CD4-positive, alpha-beta T cell (primary cell): ENCODE measurements at regions not wholly inside any gene's neighbourhood (a gene's known extent, or its start where the extent isn't known, plus 50 kb on each side); places are given as distances from the start of the nearest gene placed in this dataset.

ENCODE experiments used
- ATAC-seq: fragments of 200-7000 bp; cut with Tn5 transposase; one replicate; pipeline ENCODE4 v1.10.0; 2022; ENCODE audit warnings: mild to moderate bottlenecking; ENCODE audit not compliant: poor library complexity
- CTCF ChIA-PET: fragments of 350-600 bp; sonication (Branson Sonifier 250); formaldehyde crosslinking; loops from one replicate; lab custom pipeline; 2021; ENCODE audit warnings: antibody characterized with exemption, inconsistent platforms; lab: Charles Lee
- POLR2A ChIA-PET: fragments of 350-600 bp; sonication (Branson Sonifier 250); formaldehyde crosslinking; loops from one replicate; lab custom pipeline; 2021; ENCODE audit warnings: antibody characterized with exemption, inconsistent platforms; lab: Charles Lee
- DNase-seq, 14 experiments: peaks; one replicate each; pipeline ENCODE4 v3.0.0-alpha.2; 2013 to 2020; ENCODE audit warnings: mixed read lengths in 2 of 14
- H3K27ac ChIP-seq, 2 donors: one replicate each; pipeline versions ENCODE4 v1.5.1 to v1.7.0; 2013; ENCODE audit warnings: low read length in 2 of 2, low read depth in 1 of 2, mild to moderate bottlenecking in 1 of 2
- H3K27me3 ChIP-seq, 2 experiments: 1 replicate in 1 of 2; 2 replicates in 1 of 2; pipeline versions ENCODE4 v1.6.1 to v1.7.0; 2013; ENCODE audit warnings: low read length in 2 of 2, control low read depth in 1 of 2, mild to moderate bottlenecking in 1 of 2, moderate library complexity in 1 of 2; ENCODE audit not compliant: insufficient read depth in 2 of 2, control insufficient read depth in 1 of 2
- H3K36me3 ChIP-seq: one replicate; pipeline ENCODE4 v1.6.1; 2013; ENCODE audit warnings: low read length, control low read depth; ENCODE audit not compliant: insufficient read depth
- H3K4me1 ChIP-seq: one replicate; pipeline ENCODE4 v1.6.1; 2013; ENCODE audit warnings: low read length, control low read depth; ENCODE audit not compliant: insufficient read depth
- H3K4me3 ChIP-seq: one replicate; pipeline ENCODE4 v1.5.1; 2013; ENCODE audit warnings: mild to moderate bottlenecking, low read length, moderate library complexity
- H3K9me3 ChIP-seq, 2 experiments: 1 replicate in 1 of 2; 2 replicates in 1 of 2; pipeline versions ENCODE4 v1.6.1 to v1.7.0; 2013; ENCODE audit warnings: low read length in 2 of 2, mild to moderate bottlenecking in 2 of 2, control low read depth in 1 of 2, moderate library complexity in 1 of 2; ENCODE audit not compliant: control insufficient read depth in 1 of 2, insufficient read depth in 1 of 2
- H3K27ac Mint-ChIP-seq: one replicate; pipeline ENCODE4 v1.8.0; 2020; ENCODE audit warnings: mixed read lengths
- H3K27me3 Mint-ChIP-seq: one replicate; pipeline ENCODE4 v1.8.0; 2021; ENCODE audit warnings: mixed read lengths
- H3K36me3 Mint-ChIP-seq: one replicate; pipeline ENCODE4 v1.8.0; 2021; ENCODE audit warnings: low read depth, mixed read lengths
- H3K4me1 Mint-ChIP-seq: one replicate; pipeline ENCODE4 v1.8.0; 2021; ENCODE audit warnings: low read depth, mixed read lengths
- H3K4me3 Mint-ChIP-seq: one replicate; pipeline ENCODE4 v1.8.0; 2020; ENCODE audit warnings: mild to moderate bottlenecking, mixed read lengths
- H3K9me3 Mint-ChIP-seq: one replicate; pipeline ENCODE4 v1.8.0; 2020; ENCODE audit warnings: mixed read lengths
- CTCF ChIP-seq: fragments of 200-600 bp; IDR thresholded peaks from one replicate; pipeline ENCODE4 v1.8.0; 2022; ENCODE audit warnings: antibody characterized with exemption, mild to moderate bottlenecking
- intact Hi-C, 2 experiments: fragments of 100-400 bp; cut with DNase I in 1 of 2; cut with micrococcal nuclease in 1 of 2; formaldehyde crosslinking; loops; one replicate each; pipeline versions ENCODE4 v1.15.1 to v1.9.0; 2023 to 2025; cut with DNase I, micrococcal nuclease

- no peak for ATAC-seq
- CTCF ChIA-PET: no interaction called here
- H3K27me3 Mint-ChIP-seq: peaks cover 49% of the 10 kb centered on the region
Observed at GRCh38 chr17:34527908-34528470, 51.4 kb upstream of the TMEM132E start.

GRCh38 chr17:34527136-34527907 lies 52.1 kb upstream of the TMEM132E start:
- intact Hi-C loops: no loop called here
- H3K27me3 ChIP-seq: peaks cover 12 to 26% of the 10 kb centered on the region in 2 experiments
- no peak overlapping the region for H3K27ac ChIP-seq
- H3K9me3 ChIP-seq: no peaks in the 10 kb centered on the region
- no peak overlapping the region for H3K27ac Mint-ChIP-seq
- no peak for ATAC-seq
- peaks cover 43% of the 10 kb centered on the region for H3K27me3 Mint-ChIP-seq
- H3K4me1 Mint-ChIP-seq: no peaks in the 10 kb centered on the region
- no peak for DNase-seq
- no peak overlapping the region for H3K4me3 ChIP-seq
- ChIA-PET POLR2A (no interaction called here), CTCF (no interaction called here)
- no peaks in the 10 kb centered on the region for H3K36me3 ChIP-seq
- H3K9me3 Mint-ChIP-seq: no peaks in the 10 kb centered on the region
- no peaks in the 10 kb centered on the region for H3K36me3 Mint-ChIP-seq
- no peaks in the 10 kb centered on the region for H3K4me1 ChIP-seq
- H3K4me3 Mint-ChIP-seq: no peak overlapping the region
- no peak for TF ChIP-seq CTCF

More at GRCh38 chr17:34527908-34528470, 51.4 kb upstream of the TMEM132E start:
- Mint-ChIP-seq H3K27ac (no peak overlapping the region), H3K4me3 (no peak overlapping the region), H3K9me3 (no peaks in the 10 kb centered on the region), H3K4me1 (no peaks in the 10 kb centered on the region), H3K36me3 (no peaks in the 10 kb centered on the region)
- no peaks in the 10 kb centered on the region for H3K36me3 ChIP-seq
- H3K9me3 ChIP-seq: no peaks in the 10 kb centered on the region
- DNase-seq: no peak
- no peak for TF ChIP-seq CTCF
- H3K4me1 ChIP-seq: no peaks in the 10 kb centered on the region
- intact Hi-C loops: no loop called here
- POLR2A ChIA-PET: no interaction called here
- no peak overlapping the region for H3K27ac ChIP-seq
- peaks cover 12 to 30% of the 10 kb centered on the region in 2 experiments for H3K27me3 ChIP-seq
- H3K4me3 ChIP-seq: no peak overlapping the region

- no peak for ATAC-seq
- H3K36me3 Mint-ChIP-seq: no peaks in the 10 kb centered on the region
- no peak for DNase-seq
- Histone ChIP-seq H3K4me3 (no peak overlapping the region), H3K27ac (no peak overlapping the region), H3K27me3 (peaks cover 9 to 17% of the 10 kb centered on the region in 2 experiments), H3K9me3 (no peaks in the 10 kb centered on the region), H3K4me1 (no peaks in the 10 kb centered on the region), H3K36me3 (no peaks in the 10 kb centered on the region)
- ChIA-PET POLR2A (no interaction called here), CTCF (no interaction called here)
- no peak for TF ChIP-seq CTCF
- intact Hi-C loops: no loop called here
- peaks cover 27% of the 10 kb centered on the region for H3K27me3 Mint-ChIP-seq
- H3K4me1 Mint-ChIP-seq: no peaks in the 10 kb centered on the region
- no peaks in the 10 kb centered on the region for H3K9me3 Mint-ChIP-seq
- H3K4me3 Mint-ChIP-seq: no peak overlapping the region
- H3K27ac Mint-ChIP-seq: no peak overlapping the region
Observed at GRCh38 chr17:34525651-34526050, 53.7 kb upstream of the TMEM132E start.
